Neural progenitor cell (in vitro differentiated cells): ENCODE measurements at regions not wholly inside any gene's neighbourhood (a gene's known extent, or its start where the extent isn't known, plus 50 kb on each side); places are given as distances from the start of the nearest gene placed in this dataset.
"Not testable (repeated sequence)": the region's sequence is repeated elsewhere in the genome, so short reads cannot be mapped to it uniquely, and the experiment has no call there.

Experiments used
- CTCF ChIP-seq: fragments of 200-600 bp; sonication (generic); IDR thresholded peaks from 2 replicates; pipeline ENCODE4 v1.5.1; 2017; ENCODE audit warnings: antibody characterized with exemption, mild to moderate bottlenecking
- EZH2 ChIP-seq: fragments of 200-600 bp; sonication (generic); IDR thresholded peaks from 2 replicates; pipeline ENCODE4 v1.6.1; 2017; ENCODE audit warnings: antibody characterized with exemption, mild to moderate bottlenecking, moderate library complexity
- EZH2phosphoT487 ChIP-seq: fragments of 200-600 bp; sonication (generic); IDR thresholded peaks from 2 replicates; pipeline ENCODE4 v1.6.1; 2017; ENCODE audit warnings: antibody characterized with exemption

GRCh38 chrX:90601921-90602320 lies 680.2 kb downstream of the TGIF2LX start:
- not testable (repeated sequence) for TF ChIP-seq CTCF, EZH2, EZH2phosphoT487
